ENCODE measurements at regions not wholly inside any gene's neighbourhood (a gene's known extent, or its start where the extent isn't known, plus 50 kb on each side); places are given as distances from the start of the nearest gene placed in this dataset.

- no peak for DNase-seq (ENCODE audit: low read depth)
- no peak for TF ChIP-seq CTCF (IDR thresholded peaks at IDR 0.05; ENCODE audit: insufficient read depth, low read depth, low read length, missing control alignments)
- H3K4me3 ChIP-seq (ENCODE audit: low read depth, low read length), result no peak overlapping the region
These were observed 354.6 kb upstream of the SATB1 start for GRCh38 chr3:18779704-18780103.

- no peak overlapping the region for H3K4me3 ChIP-seq (ENCODE audit: low read depth, low read length)
- no peak for DNase-seq (ENCODE audit: low read depth)
- TF ChIP-seq CTCF (IDR thresholded peaks at IDR 0.05; ENCODE audit: insufficient read depth, low read depth, low read length, missing control alignments), result no peak
These were observed 353.5 kb upstream of the SATB1 start for GRCh38 chr3:18778598-18778997.

GRCh38 chr3:18778094-18778493, 353.0 kb upstream of the SATB1 start:
- H3K4me3 ChIP-seq (ENCODE audit: low read depth, low read length), result no peak overlapping the region
- no peak for DNase-seq (ENCODE audit: low read depth)
- TF ChIP-seq CTCF (IDR thresholded peaks at IDR 0.05; ENCODE audit: insufficient read depth, low read depth, low read length, missing control alignments), result no peak

- no peak for DNase-seq (ENCODE audit: low read depth)
- no peak for TF ChIP-seq CTCF (IDR thresholded peaks at IDR 0.05; ENCODE audit: insufficient read depth, low read depth, low read length, missing control alignments)
- H3K4me3 ChIP-seq (ENCODE audit: low read depth, low read length), result no peak overlapping the region
These were observed 350.4 kb upstream of the SATB1 start for GRCh38 chr3:18775501-18775900.

GRCh38 chr3:18774319-18775088, 349.4 kb upstream of the SATB1 start:
- DNase-seq (ENCODE audit: low read depth), result no peak
- H3K4me3 ChIP-seq (ENCODE audit: low read depth, low read length), result no peak overlapping the region
- TF ChIP-seq CTCF (IDR thresholded peaks at IDR 0.05; ENCODE audit: insufficient read depth, low read depth, low read length, missing control alignments), result no peak

- H3K4me3 ChIP-seq (ENCODE audit: low read depth, low read length), result no peak overlapping the region
- TF ChIP-seq CTCF (IDR thresholded peaks at IDR 0.05; ENCODE audit: insufficient read depth, low read depth, low read length, missing control alignments), result no peak
- DNase-seq (ENCODE audit: low read depth), result no peak
These were observed 347.7 kb upstream of the SATB1 start for GRCh38 chr3:18772699-18773305.
